ENCODE measurements at regions not wholly inside any gene's neighbourhood (a gene's known extent, or its start where the extent isn't known, plus 50 kb on each side); places are given as distances from the start of the nearest gene placed in this dataset.

GRCh38 chr20:4507288-4507719, 179.0 kb upstream of the PRNP start:
- TF ChIP-seq CTCF (IDR thresholded peaks at IDR 0.05), result no peak
- TF ChIP-seq POLR2A (IDR thresholded peaks at IDR 0.05), result no peak

All from lower leg skin (tissue), 3 donors.